ENCODE measurements at regions not wholly inside any gene's neighbourhood (a gene's known extent, or its start where the extent isn't known, plus 50 kb on each side); places are given as distances from the start of the nearest gene placed in this dataset.

GRCh38 chr4:24164797-24165196 lies 274.9 kb upstream of the PPARGC1A start:
- DNase-seq (ENCODE audit: low read depth in 2 of 2) = no peak

DNA sequence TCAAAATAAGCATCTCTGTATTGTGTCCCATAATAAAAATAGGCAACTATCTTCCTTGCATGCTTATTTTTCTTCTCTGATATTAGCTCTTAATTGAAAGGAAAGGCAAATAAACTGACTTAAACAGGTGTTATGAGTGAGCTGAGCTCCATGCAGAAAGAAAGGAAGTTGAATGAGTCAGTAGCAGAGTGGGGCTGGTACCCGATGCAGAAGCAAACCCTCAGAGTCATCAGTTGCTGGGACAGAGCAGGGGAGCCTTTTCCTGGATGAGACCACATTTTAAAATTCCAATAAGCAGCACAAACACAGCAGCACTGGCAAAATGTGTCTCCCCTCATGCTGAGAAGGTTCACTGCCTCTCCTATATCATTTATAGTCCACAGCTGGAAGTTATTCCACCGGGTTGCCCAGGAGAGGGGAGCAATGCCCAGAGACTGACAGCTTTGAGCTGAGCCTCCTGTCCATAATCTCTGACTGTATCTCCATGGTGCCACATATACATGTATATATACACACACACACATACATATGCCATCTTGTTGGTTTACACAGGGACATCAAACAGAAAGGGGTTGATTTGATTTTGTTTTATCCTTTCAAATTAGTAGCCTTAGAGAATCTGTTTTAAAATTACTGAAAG lies 274.3 kb upstream of the PPARGC1A start:
- no peak for DNase-seq (ENCODE audit: low read depth in 2 of 2)

DNA sequence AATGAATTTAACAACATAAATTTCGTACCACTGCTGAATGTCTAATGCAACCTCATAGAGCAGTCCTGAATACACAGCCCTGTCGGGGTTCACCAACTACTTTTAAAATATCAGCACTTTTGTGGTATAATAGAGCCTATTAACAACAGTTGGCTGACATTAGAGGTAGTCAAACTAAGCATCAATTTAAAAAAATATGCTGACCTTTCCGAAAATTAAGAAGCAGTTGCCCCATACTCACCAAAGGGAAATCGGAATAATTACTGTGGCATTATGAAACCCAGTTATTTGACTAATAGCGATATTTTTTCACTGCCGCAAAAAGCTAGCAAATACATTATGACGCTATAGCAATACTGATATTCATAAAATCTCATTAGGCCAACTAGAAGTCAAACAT lies 273.5 kb upstream of the PPARGC1A start:
- DNase-seq (ENCODE audit: low read depth in 2 of 2) = no peak

- DNase-seq (ENCODE audit: low read depth in 2 of 2) = no peak
Observed at GRCh38 chr4:24160358-24160757, 270.5 kb upstream of the PPARGC1A start.

- no peak for DNase-seq (ENCODE audit: low read depth in 2 of 2)
Observed at GRCh38 chr4:24158031-24158430, 268.2 kb upstream of the PPARGC1A start.

GRCh38 chr4:24150034-24150433 lies 260.2 kb upstream of the PPARGC1A start:
- no peak for DNase-seq (ENCODE audit: low read depth in 2 of 2)

GRCh38 chr4:24146127-24146526 lies 256.3 kb upstream of the PPARGC1A start:
- no peak for DNase-seq (ENCODE audit: low read depth in 2 of 2)

DNA sequence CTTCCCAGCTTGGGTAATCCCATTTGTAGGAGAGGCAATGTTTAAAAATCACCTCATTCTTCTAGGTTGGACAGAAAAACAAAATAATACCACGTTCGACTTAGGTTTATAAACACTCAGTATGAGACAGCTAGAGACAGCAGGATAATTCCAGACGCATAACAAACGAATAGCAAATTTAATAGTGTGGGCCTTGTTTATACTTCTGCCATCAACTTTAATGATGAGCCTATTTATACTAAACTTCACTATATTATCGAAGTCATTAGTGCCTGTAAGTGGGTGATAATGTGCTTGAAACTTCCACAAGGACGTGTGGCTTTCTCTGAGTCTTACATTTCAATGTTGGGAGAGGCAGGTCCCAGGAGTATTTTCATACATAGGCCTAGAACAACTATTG lies 255.7 kb upstream of the PPARGC1A start:
- DNase-seq (ENCODE audit: low read depth in 2 of 2) = no peak

- no peak for DNase-seq (ENCODE audit: low read depth in 2 of 2)
Observed at GRCh38 chr4:24144381-24144780, 254.5 kb upstream of the PPARGC1A start.

GRCh38 chr4:24143741-24144140 lies 253.9 kb upstream of the PPARGC1A start:
- no peak for DNase-seq (ENCODE audit: low read depth in 2 of 2)

GRCh38 chr4:24141836-24142235 lies 252.0 kb upstream of the PPARGC1A start:
- DNase-seq (ENCODE audit: low read depth in 2 of 2) = no peak

DNA sequence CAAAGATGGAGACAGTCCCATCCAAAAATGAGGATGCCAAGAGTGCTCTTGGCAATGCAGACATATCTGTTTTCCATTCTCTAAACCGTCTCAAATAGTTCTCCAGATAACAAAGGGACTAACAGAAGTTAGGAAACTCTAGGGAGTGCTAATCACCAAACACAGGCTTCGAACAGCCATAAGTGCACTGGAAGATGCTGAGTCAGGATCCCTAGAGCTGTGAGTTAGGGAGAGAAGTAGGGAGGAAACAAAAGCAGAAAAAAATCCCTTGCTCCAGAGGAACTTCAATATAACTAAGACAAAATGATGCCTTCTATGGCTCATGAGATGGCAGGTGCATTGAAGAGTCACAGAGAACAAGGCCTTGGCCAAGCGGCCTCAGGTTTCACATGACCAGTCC lies 251.0 kb upstream of the PPARGC1A start:
- DNase-seq (ENCODE audit: low read depth in 2 of 2) = no peak

GRCh38 chr4:24137671-24138601 lies 248.1 kb upstream of the PPARGC1A start:
- DNase-seq (ENCODE audit: low read depth in 2 of 2) = no peak

- DNase-seq (ENCODE audit: low read depth in 2 of 2) = no peak
Observed at GRCh38 chr4:24131954-24132673, 242.3 kb upstream of the PPARGC1A start.

DNA sequence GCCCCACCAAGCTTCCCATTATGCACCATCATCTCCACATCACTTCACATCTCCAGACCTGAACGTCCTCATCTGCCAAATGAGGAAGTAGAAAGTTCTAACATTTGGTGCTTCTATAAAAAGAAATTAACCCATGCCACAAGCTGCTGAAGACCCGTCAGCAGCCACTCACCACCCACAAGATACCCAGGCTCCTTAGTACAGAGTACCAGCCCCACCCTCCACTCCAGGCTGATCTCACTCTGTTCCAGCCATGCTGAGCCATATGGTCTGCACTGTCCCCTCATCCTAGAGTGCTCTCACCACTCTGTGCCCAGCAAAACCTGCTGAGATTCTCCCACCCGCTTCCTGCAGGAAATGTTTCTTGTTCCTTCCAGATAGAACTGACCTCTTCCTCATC lies 240.8 kb upstream of the PPARGC1A start:
- DNase-seq (ENCODE audit: low read depth in 2 of 2) = no peak

DNA sequence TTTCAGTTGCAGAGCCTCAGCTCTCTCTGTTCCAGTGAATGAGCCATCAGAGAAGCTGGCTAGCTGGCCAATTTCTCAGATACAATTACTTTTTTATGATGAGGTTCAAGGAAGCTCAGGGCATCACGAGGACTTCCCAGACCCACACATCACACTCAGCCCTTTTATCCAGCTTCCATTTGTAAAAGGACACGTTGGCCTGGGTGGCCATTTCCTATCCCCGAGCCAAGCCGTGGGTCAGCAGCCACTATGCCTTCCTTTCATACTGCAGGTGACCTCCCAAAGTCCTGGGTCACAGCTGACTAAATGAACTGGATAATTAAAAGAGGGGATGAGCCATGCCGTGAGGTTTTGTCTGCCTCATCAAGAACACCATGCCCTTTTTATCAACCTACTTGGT lies 236.9 kb upstream of the PPARGC1A start:
- no peak for DNase-seq (ENCODE audit: low read depth in 2 of 2)

- DNase-seq (ENCODE audit: low read depth in 2 of 2) = no peak
Observed at GRCh38 chr4:24121395-24122175, 231.7 kb upstream of the PPARGC1A start.

GRCh38 chr4:24117975-24118374 lies 228.1 kb upstream of the PPARGC1A start:
- no peak for DNase-seq (ENCODE audit: low read depth in 2 of 2)

GRCh38 chr4:24116107-24116506 lies 226.3 kb upstream of the PPARGC1A start:
- no peak for DNase-seq (ENCODE audit: low read depth in 2 of 2)

DNA sequence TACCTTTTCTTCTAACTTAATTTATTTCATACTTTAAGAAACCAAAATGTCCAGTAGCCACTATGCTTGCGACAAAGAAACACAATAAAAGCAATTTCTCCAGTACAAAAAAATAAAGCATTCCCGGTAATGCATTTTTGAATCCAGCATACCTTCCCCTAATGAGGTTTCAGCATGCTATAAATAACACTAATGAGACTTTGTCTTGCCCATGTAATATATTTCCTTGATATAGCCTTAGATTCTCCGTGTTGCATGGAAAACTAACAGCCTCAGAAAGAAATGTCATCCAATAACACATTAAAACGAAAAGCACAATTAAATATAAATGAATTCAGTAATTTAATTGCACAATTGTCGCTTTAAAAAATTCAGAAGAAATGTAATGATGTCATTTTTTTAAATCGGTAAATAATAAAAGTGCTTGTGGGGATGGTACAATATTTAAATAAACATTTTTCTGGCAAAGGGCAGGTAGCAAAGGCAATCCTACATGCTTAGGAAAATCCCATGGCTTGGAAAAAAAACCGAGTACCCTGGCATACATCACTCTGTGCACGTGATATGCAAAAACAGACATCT lies 225.2 kb upstream of the PPARGC1A start:
- DNase-seq (ENCODE audit: low read depth in 2 of 2) = no peak

- DNase-seq (ENCODE audit: low read depth in 2 of 2) = no peak
Observed at GRCh38 chr4:24114444-24114843, 224.6 kb upstream of the PPARGC1A start.

Measured in stimulated activated CD8-positive, alpha-beta memory T cell treated with anti-CD3 and anti-CD28 coated beads, Interleukin-15, amount 100 ng/mL, for 4 hours (primary cell).